Suppressor macrophage treated with lipopolysaccharide for 1 hour (primary cell): ENCODE measurements at regions not wholly inside any gene's neighbourhood (a gene's known extent, or its start where the extent isn't known, plus 50 kb on each side); places are given as distances from the start of the nearest gene placed in this dataset.

Experiments used
- DNase-seq, 3 donors: peaks; one replicate each; pipeline ENCODE4 v3.0.0-alpha.2; 2020 to 2022

GRCh38 chr12:115700081-115700480, 577.4 kb downstream of the MED13L start:
- DNase-seq, result no peak

GRCh38 chr12:115698257-115698656, 579.2 kb downstream of the MED13L start:
- DNase-seq, result no peak

- DNase-seq, result no peak
Observed at GRCh38 chr12:115697340-115697739, 580.2 kb downstream of the MED13L start.

GRCh38 chr12:115694564-115694963, 582.9 kb downstream of the MED13L start:
- DNase-seq, result no peak

- no peak for DNase-seq
Observed at GRCh38 chr12:115693970-115694369, 583.5 kb downstream of the MED13L start.

- DNase-seq, result no peak
Observed at GRCh38 chr12:115691123-115691522, 586.4 kb downstream of the MED13L start.

GRCh38 chr12:115687094-115687493, 590.4 kb downstream of the MED13L start:
- DNase-seq, result no peak

GRCh38 chr12:115683240-115683780, 594.2 kb downstream of the MED13L start:
- DNase-seq, result no peak

- DNase-seq, result no peak
Observed at GRCh38 chr12:115680967-115681366, 596.5 kb downstream of the MED13L start.

- DNase-seq, result no peak
Observed at GRCh38 chr12:115672506-115673080, 604.9 kb downstream of the MED13L start.

- DNase-seq, result no peak
Observed at GRCh38 chr12:115672086-115672485, 605.4 kb downstream of the MED13L start.

- DNase-seq, result no peak
Observed at GRCh38 chr12:115670869-115671268, 606.6 kb downstream of the MED13L start.

- DNase-seq, result no peak
Observed at GRCh38 chr12:115667116-115667515, 610.4 kb downstream of the MED13L start.

GRCh38 chr12:115666168-115666567, 611.3 kb downstream of the MED13L start:
- no peak for DNase-seq

- no peak for DNase-seq
Observed at GRCh38 chr12:115661112-115661511, 616.4 kb downstream of the MED13L start.

- no peak for DNase-seq
Observed at GRCh38 chr12:115660211-115660805, 617.2 kb downstream of the MED13L start.

- DNase-seq, result no peak
Observed at GRCh38 chr12:115659422-115659821, 618.1 kb downstream of the MED13L start.

GRCh38 chr12:115657081-115658013, 620.1 kb downstream of the MED13L start:
- no peak for DNase-seq

- DNase-seq, result no peak
Observed at GRCh38 chr12:115650026-115650425, 627.5 kb downstream of the MED13L start.

- no peak for DNase-seq
Observed at GRCh38 chr12:115648463-115648862, 629.0 kb downstream of the MED13L start.

GRCh38 chr12:115646210-115646609, 631.3 kb downstream of the MED13L start:
- DNase-seq, result no peak

GRCh38 chr12:115640929-115641328, 636.6 kb downstream of the MED13L start:
- no peak for DNase-seq

GRCh38 chr12:115639648-115640012, 637.9 kb downstream of the MED13L start:
- no peak for DNase-seq
